ENCODE measurements at regions not wholly inside any gene's neighbourhood (a gene's known extent, or its start where the extent isn't known, plus 50 kb on each side); places are given as distances from the start of the nearest gene placed in this dataset.

- DNase-seq (ENCODE audit: low read depth, low spot score), result no peak
Measured at GRCh38 chr4:24245491-24245820, 338.9 kb downstream of the DHX15 start.

- no peak for DNase-seq (ENCODE audit: low read depth, low spot score)
Measured at GRCh38 chr4:24244663-24245490, 339.5 kb downstream of the DHX15 start.

GRCh38 chr4:24243641-24244040, 340.7 kb downstream of the DHX15 start:
- no peak for DNase-seq (ENCODE audit: low read depth, low spot score)

- DNase-seq (ENCODE audit: low read depth, low spot score), result no peak
Measured at GRCh38 chr4:24241511-24241910, 342.8 kb downstream of the DHX15 start.

- no peak for DNase-seq (ENCODE audit: low read depth, low spot score)
Measured at GRCh38 chr4:24240655-24241054, 343.7 kb downstream of the DHX15 start.

GRCh38 chr4:24237709-24238108, 346.6 kb downstream of the DHX15 start:
- no peak for DNase-seq (ENCODE audit: low read depth, low spot score)

- DNase-seq (ENCODE audit: low read depth, low spot score), result no peak
Measured at GRCh38 chr4:24236532-24236931, 346.7 kb upstream of the PPARGC1A start.

- DNase-seq (ENCODE audit: low read depth, low spot score), result no peak
Measured at GRCh38 chr4:24236120-24236519, 346.3 kb upstream of the PPARGC1A start.

GRCh38 chr4:24235618-24236017, 345.8 kb upstream of the PPARGC1A start:
- DNase-seq (ENCODE audit: low read depth, low spot score), result no peak

GRCh38 chr4:24234288-24234848, 344.5 kb upstream of the PPARGC1A start:
- DNase-seq (ENCODE audit: low read depth, low spot score), result no peak

- no peak for DNase-seq (ENCODE audit: low read depth, low spot score)
Measured at GRCh38 chr4:24230955-24231354, 341.1 kb upstream of the PPARGC1A start.

GRCh38 chr4:24229978-24230377, 340.1 kb upstream of the PPARGC1A start:
- DNase-seq (ENCODE audit: low read depth, low spot score), result no peak

- DNase-seq (ENCODE audit: low read depth, low spot score), result no peak
Measured at GRCh38 chr4:24228692-24229091, 338.8 kb upstream of the PPARGC1A start.

GRCh38 chr4:24226667-24227066, 336.8 kb upstream of the PPARGC1A start:
- no peak for DNase-seq (ENCODE audit: low read depth, low spot score)

- no peak for DNase-seq (ENCODE audit: low read depth, low spot score)
Measured at GRCh38 chr4:24226023-24226422, 336.2 kb upstream of the PPARGC1A start.

GRCh38 chr4:24224446-24224845, 334.6 kb upstream of the PPARGC1A start:
- DNase-seq (ENCODE audit: low read depth, low spot score), result no peak

GRCh38 chr4:24219209-24219608, 329.4 kb upstream of the PPARGC1A start:
- no peak for DNase-seq (ENCODE audit: low read depth, low spot score)

GRCh38 chr4:24218566-24218965, 328.7 kb upstream of the PPARGC1A start:
- DNase-seq (ENCODE audit: low read depth, low spot score), result no peak

GRCh38 chr4:24214796-24215195, 324.9 kb upstream of the PPARGC1A start:
- DNase-seq (ENCODE audit: low read depth, low spot score), result no peak

GRCh38 chr4:24213961-24214360, 324.1 kb upstream of the PPARGC1A start:
- no peak for DNase-seq (ENCODE audit: low read depth, low spot score)

GRCh38 chr4:24212642-24213041, 322.8 kb upstream of the PPARGC1A start:
- DNase-seq (ENCODE audit: low read depth, low spot score), result no peak

- DNase-seq (ENCODE audit: low read depth, low spot score), result no peak
Measured at GRCh38 chr4:24211856-24212255, 322.0 kb upstream of the PPARGC1A start.

- no peak for DNase-seq (ENCODE audit: low read depth, low spot score)
Measured at GRCh38 chr4:24210332-24210902, 320.6 kb upstream of the PPARGC1A start.

Measured in pulmonary artery endothelial cell (primary cell).